GM21737 (cell line): ENCODE measurements at regions not wholly inside any gene's neighbourhood (a gene's known extent, or its start where the extent isn't known, plus 50 kb on each side); places are given as distances from the start of the nearest gene placed in this dataset.
"Not testable (repeated sequence)": the region's sequence is repeated elsewhere in the genome, so short reads cannot be mapped to it uniquely, and the experiment has no call there.

Experiments used
- ATAC-seq: cut with Tn5 transposase; IDR thresholded peaks from one replicate; pipeline ENCODE4 v1.9.1; 2021; ENCODE audit warnings: mild to moderate bottlenecking, moderate library complexity; ENCODE audit not compliant: unreplicated experiment

GRCh38 chr6:91288741-91289140, 701.9 kb upstream of the MAP3K7 start:
- ATAC-seq = no peak

- no peak for ATAC-seq
Observed at GRCh38 chr6:91281901-91282300, 695.0 kb upstream of the MAP3K7 start.

- no peak for ATAC-seq
Observed at GRCh38 chr6:91280494-91280830, 693.6 kb upstream of the MAP3K7 start.

GRCh38 chr6:91279740-91280493, 693.0 kb upstream of the MAP3K7 start:
- no peak for ATAC-seq

- ATAC-seq = no peak
Observed at GRCh38 chr6:91278416-91278815, 691.5 kb upstream of the MAP3K7 start.

GRCh38 chr6:91276315-91276714, 689.4 kb upstream of the MAP3K7 start:
- ATAC-seq = no peak

GRCh38 chr6:91273729-91274128, 686.9 kb upstream of the MAP3K7 start:
- no peak for ATAC-seq

GRCh38 chr6:91271807-91272206, 684.9 kb upstream of the MAP3K7 start:
- ATAC-seq = no peak

- no peak for ATAC-seq
Observed at GRCh38 chr6:91268941-91269340, 682.1 kb upstream of the MAP3K7 start.

GRCh38 chr6:91267246-91267645, 680.4 kb upstream of the MAP3K7 start:
- no peak for ATAC-seq

GRCh38 chr6:91266156-91266555, 679.3 kb upstream of the MAP3K7 start:
- ATAC-seq = no peak

GRCh38 chr6:91243436-91243835, 656.6 kb upstream of the MAP3K7 start:
- no peak for ATAC-seq

GRCh38 chr6:91242614-91242949, 655.7 kb upstream of the MAP3K7 start:
- no peak for ATAC-seq

GRCh38 chr6:91241946-91242613, 655.2 kb upstream of the MAP3K7 start:
- ATAC-seq = no peak

GRCh38 chr6:91240878-91241603, 654.2 kb upstream of the MAP3K7 start:
- no peak for ATAC-seq

GRCh38 chr6:91221072-91221720, 634.3 kb upstream of the MAP3K7 start:
- ATAC-seq = no peak

- ATAC-seq = no peak
Observed at GRCh38 chr6:91213229-91213901, 626.5 kb upstream of the MAP3K7 start.

- no peak for ATAC-seq
Observed at GRCh38 chr6:91198588-91199255, 611.9 kb upstream of the MAP3K7 start.

GRCh38 chr6:91196729-91197128, 609.9 kb upstream of the MAP3K7 start:
- ATAC-seq = no peak

GRCh38 chr6:91193446-91193845, 606.6 kb upstream of the MAP3K7 start:
- ATAC-seq = no peak

GRCh38 chr6:91190041-91190440, 603.2 kb upstream of the MAP3K7 start:
- ATAC-seq = not testable (repeated sequence)
